K562 (cell line): ENCODE measurements at regions not wholly inside any gene's neighbourhood (a gene's known extent, or its start where the extent isn't known, plus 50 kb on each side); places are given as distances from the start of the nearest gene placed in this dataset.

ENCODE experiments used
- ATAC-seq: fragments of 200-7000 bp; cut with Tn5 transposase; 3 replicates; pipeline ENCODE4 v1.9.1; 2020; ENCODE audit warnings: moderate library complexity
- BruUV-seq: library from RNA; stranded (reverse); fragments of 400-500 nt; replicated peaks from 2 replicates; lab custom pipeline; 2021; lab: Mats Ljungman, UMichigan
- CTCF ChIA-PET: fragments of 300-600 bp; formaldehyde crosslinking; extraction: SDS; loops from one replicate; lab custom pipeline; 2021; ENCODE audit warnings: low intra/inter-chr PET ratio; lab: Yijun Ruan, JAX
- POLR2A ChIA-PET: fragments of 300-600, 350-650 bp; sonication (Branson Sonifier 250); formaldehyde crosslinking; extraction: SDS; loops from one replicate; lab custom pipeline; 2021; ENCODE audit warnings: antibody characterized with exemption, inconsistent platforms; lab: Yijun Ruan, JAX
- DNase-seq, 4 experiments: peaks; one replicate each; pipeline versions ENCODE4 v3.0.0 to v3.0.0-alpha.2; 2011 to 2018; ENCODE audit warnings: low spot score in 3 of 4, mixed read lengths in 3 of 4; ENCODE audit errors: extremely low read depth in 1 of 4
- FAIRE-seq: peaks from 2 replicates; lab custom pipeline; 2011; peaks lifted over from hg19 to GRCh38; lab: Jason Lieb, UNC
- H2AFZ ChIP-seq: 2 replicates; pipeline ENCODE4 v1.6.0; 2011; ENCODE audit warnings: low read depth, low read length, control low read depth, inconsistent platforms
- H3K27ac ChIP-seq: fragments of 200-600 bp; 3 replicates; pipeline ENCODE4 v1.8.0; 2011; ENCODE audit warnings: low read depth, mild to moderate bottlenecking, control low read depth, inconsistent platforms, low read length, moderate library complexity, mixed read lengths; ENCODE audit errors: extremely low read depth
- H3K27me3 ChIP-seq, 2 experiments: fragments of 300-600 bp in 1 of 2; 2 replicates in 1 of 2; 3 replicates in 1 of 2; pipeline versions ENCODE4 v1.6.0 to v1.8.0; 2011; ENCODE audit warnings: inconsistent platforms in 2 of 2, low read length in 2 of 2, mild to moderate bottlenecking in 1 of 2, mixed read lengths in 1 of 2, moderate library complexity in 1 of 2; ENCODE audit not compliant: control insufficient read depth in 2 of 2, insufficient read depth in 2 of 2
- H3K36me3 ChIP-seq: fragments of 300-600 bp; 3 replicates; pipeline ENCODE4 v1.8.0; 2011; ENCODE audit warnings: mild to moderate bottlenecking, low read length, inconsistent platforms; ENCODE audit not compliant: control insufficient read depth, insufficient read depth
- H3K4me1 ChIP-seq, 2 experiments: fragments of 200-600 bp in 1 of 2; replicated peaks in 1 of 2; 2 replicates in 1 of 2; 3 replicates in 1 of 2; pipeline versions ENCODE4 v1.5.1 to v1.8.0; 2011; ENCODE audit warnings: inconsistent platforms in 2 of 2, low read length in 2 of 2, mild to moderate bottlenecking in 1 of 2, mixed read lengths in 1 of 2, moderate library complexity in 1 of 2; ENCODE audit not compliant: control insufficient read depth in 2 of 2, insufficient read depth in 2 of 2
- H3K4me2 ChIP-seq: 2 replicates; pipeline ENCODE4 v1.6.1; 2011; ENCODE audit warnings: low read length, control low read depth, inconsistent platforms, mixed read lengths; ENCODE audit not compliant: insufficient read depth
- H3K4me3 ChIP-seq: fragments of 200-600 bp; sonication (generic), shearing (Covaris generic); 2 replicates; pipeline ENCODE4 v1.5.1; 2016; ENCODE audit warnings: control low read depth, inconsistent platforms
- H3K79me2 ChIP-seq: fragments of 200-600 bp; 3 replicates; pipeline ENCODE4 v1.8.0; 2011; ENCODE audit warnings: low read length, inconsistent platforms; ENCODE audit not compliant: control insufficient read depth, insufficient read depth
- H3K9ac ChIP-seq, 2 experiments: 2 replicates each; pipeline versions ENCODE4 v1.6.0 to v1.6.1; 2011; ENCODE audit warnings: low read depth in 2 of 2, low read length in 2 of 2, control low read depth in 1 of 2, inconsistent platforms in 1 of 2, mild to moderate bottlenecking in 1 of 2, mixed read lengths in 1 of 2; ENCODE audit not compliant: insufficient read depth in 1 of 2
- H3K9me1 ChIP-seq: one replicate; pipeline ENCODE4 v1.6.0; 2011; ENCODE audit warnings: inconsistent platforms, mild to moderate bottlenecking, low read length, moderate library complexity; ENCODE audit not compliant: control insufficient read depth, insufficient read depth
- H3K9me3 ChIP-seq: replicated peaks from 2 replicates; pipeline ENCODE4 v1.5.1; 2011; ENCODE audit warnings: low read depth, low read length, inconsistent platforms; ENCODE audit not compliant: control insufficient read depth, insufficient read depth
- H4K20me1 ChIP-seq: replicated peaks from 2 replicates; pipeline ENCODE4 v1.6.1; 2011; ENCODE audit warnings: low read length, inconsistent platforms, mixed read lengths; ENCODE audit not compliant: control insufficient read depth, insufficient read depth
- CBX8 ChIP-seq: fragments of 200-600 bp; sonication (generic); IDR thresholded peaks from 2 replicates; pipeline ENCODE4 v1.6.1; 2012; ENCODE audit warnings: borderline replicate concordance, mixed run types, low read depth, mild to moderate bottlenecking, moderate library complexity, mixed read lengths, low read length, control low read depth, inconsistent platforms; ENCODE audit not compliant: poor library complexity, severe bottlenecking; ENCODE audit errors: extremely low read depth
- POLR2A ChIP-seq: fragments of 450-650 bp; conservative IDR thresholded peaks from 2 replicates; pipeline ENCODE4 v1.6.1; 2016
- STAT5B ChIP-seq: fragments of 250-450 bp; sonication (Bioruptor Pico); IDR thresholded peaks from 2 replicates; pipeline ENCODE4 v1.8.0; 2021; ENCODE audit warnings: mild to moderate bottlenecking, inconsistent platforms
- TAF7 ChIP-seq: fragments of 450-650 bp; IDR thresholded peaks from 2 replicates; pipeline ENCODE4 v1.6.1; 2016; ENCODE audit warnings: missing genetic modification characterization, missing compliant biosample characterization
- U2AF2 ChIP-seq: fragments of 200-400 bp; formaldehyde crosslinking; optimal IDR thresholded peaks from 2 replicates; pipeline ENCODE3; 2017; ENCODE audit warnings: low read depth, mild to moderate bottlenecking, low read length
- ZNF133 ChIP-seq: fragments of 250-450 bp; sonication (Bioruptor Pico); IDR thresholded peaks from 2 replicates; pipeline ENCODE4 v1.4.0; 2020; ENCODE audit warnings: mild to moderate bottlenecking
- ZNF174 ChIP-seq: fragments of 250-450 bp; sonication (Bioruptor Pico); IDR thresholded peaks from 2 replicates; pipeline ENCODE4 v1.4.0; 2020; ENCODE audit warnings: mild to moderate bottlenecking
- in situ Hi-C: fragments of 300-500 bp; cut with MboI; formaldehyde crosslinking; loops from 4 replicates; pipeline ENCODE4 v1.15.0; 2018; ENCODE audit warnings: inconsistent platforms, mixed read lengths
- intact Hi-C: fragments of 100-400 bp; cut with micrococcal nuclease; formaldehyde crosslinking; loops from 2 replicates; pipeline ENCODE4 v1.14.2; 2022
- TF ChIP-seq, protein P1 (sequence below): fragments of 250-450 bp; sonication (Bioruptor Pico); IDR thresholded peaks from 2 replicates; pipeline ENCODE4 v1.5.0; 2021
- TF ChIP-seq, protein P2 (sequence below): fragments of 250-450 bp; sonication (Bioruptor Pico); IDR thresholded peaks from 2 replicates; pipeline ENCODE4 v1.4.0; 2020; ENCODE audit warnings: mild to moderate bottlenecking, moderate library complexity
- TF ChIP-seq, protein P3 (sequence below): fragments of 450-650 bp; IDR thresholded peaks from 2 replicates; pipeline ENCODE4 v1.6.1; 2016; ENCODE audit warnings: missing biosample characterization, missing genetic modification characterization
- TF ChIP-seq, protein P4 (sequence below): sonication (generic); formaldehyde crosslinking; IDR thresholded peaks from 2 replicates; pipeline ENCODE4 v1.8.1; 2023; ENCODE audit warnings: mild to moderate bottlenecking, missing genetic modification reagents

DNA sequence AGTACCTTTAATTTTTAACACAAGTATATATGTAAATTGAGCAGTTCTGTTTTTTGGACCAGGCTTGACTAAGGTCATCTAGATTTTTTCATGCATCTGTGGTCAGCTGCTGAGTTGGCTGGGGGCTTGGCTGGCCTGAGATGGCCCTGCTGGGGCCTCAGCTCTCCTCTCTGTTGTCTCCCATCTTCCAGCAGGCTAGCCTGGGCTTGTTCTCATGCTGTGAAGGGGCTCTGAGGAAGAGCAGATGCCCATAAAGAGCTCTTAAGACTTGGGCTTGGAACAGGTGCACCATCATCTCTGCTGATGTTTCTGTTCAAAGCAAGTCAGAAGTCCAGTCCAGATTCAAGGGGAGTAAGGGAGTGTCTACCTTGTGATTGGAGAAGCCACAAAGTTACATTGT, 51.2 kb upstream of the TNR start:
- CTCF ChIA-PET: no interaction called here
- H3K79me2 ChIP-seq: no peaks in the 10 kb centered on the region
- intact Hi-C loops (no loop called here), in situ Hi-C loops (no loop called here)
- DNase-seq: no peak
- H3K4me3 ChIP-seq: no peak overlapping the region
- no peak overlapping the region for H3K27ac ChIP-seq
- TF ChIP-seq STAT5B (CRISPR knock-in tag) (no peak), U2AF2 (no peak), ZNF133 (CRISPR knock-in tag) (no peak), TAF7 (tag) (no peak)
- TF ChIP-seq, protein P1, sequence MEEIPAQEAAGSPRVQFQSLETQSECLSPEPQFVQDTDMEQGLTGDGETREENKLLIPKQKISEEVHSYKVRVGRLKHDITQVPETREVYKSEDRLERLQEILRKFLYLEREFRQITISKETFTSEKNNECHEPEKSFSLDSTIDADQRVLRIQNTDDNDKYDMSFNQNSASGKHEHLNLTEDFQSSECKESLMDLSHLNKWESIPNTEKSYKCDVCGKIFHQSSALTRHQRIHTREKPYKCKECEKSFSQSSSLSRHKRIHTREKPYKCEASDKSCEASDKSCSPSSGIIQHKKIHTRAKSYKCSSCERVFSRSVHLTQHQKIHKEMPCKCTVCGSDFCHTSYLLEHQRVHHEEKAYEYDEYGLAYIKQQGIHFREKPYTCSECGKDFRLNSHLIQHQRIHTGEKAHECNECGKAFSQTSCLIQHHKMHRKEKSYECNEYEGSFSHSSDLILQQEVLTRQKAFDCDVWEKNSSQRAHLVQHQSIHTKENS (CRISPR knock-in tag): no peak
- H3K27me3 ChIP-seq: no peaks in the 10 kb centered on the region
- H3K36me3 ChIP-seq: no peaks in the 10 kb centered on the region
- H3K4me1 ChIP-seq: no peaks in the 10 kb centered on the region
- POLR2A ChIA-PET: no interaction called here
- H4K20me1 ChIP-seq: no peaks in the 10 kb centered on the region
- no peak overlapping the region for H3K4me2 ChIP-seq
- H3K9me1 ChIP-seq: no peaks in the 10 kb centered on the region
- H3K9me3 ChIP-seq: no peaks in the 10 kb centered on the region
- ATAC-seq: no peak
- FAIRE-seq: no peak
- H3K9ac ChIP-seq: no peak overlapping the region
- BruUV-seq: no TSS peak
- H2AFZ ChIP-seq: no peak overlapping the region

DNA sequence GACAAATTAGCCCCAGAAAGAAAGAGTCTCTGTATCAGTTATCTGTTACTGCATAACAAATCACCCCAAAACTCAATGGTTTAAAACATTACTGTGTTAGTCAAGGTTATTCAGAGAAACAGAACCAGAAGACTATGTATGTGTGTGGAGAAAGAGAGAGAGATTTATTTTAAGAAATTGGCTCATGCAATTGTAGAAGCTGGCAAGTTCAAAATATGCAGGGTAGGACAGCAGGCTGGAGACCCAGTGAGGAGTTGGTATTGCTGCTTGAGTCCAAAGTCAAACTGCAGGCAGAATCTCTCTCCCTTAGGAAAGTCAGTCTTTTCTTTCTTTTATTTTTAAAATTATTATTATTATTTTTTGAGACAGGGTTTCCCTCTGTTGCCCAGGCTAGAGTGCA, 50.2 kb upstream of the TNR start:
- Histone ChIP-seq H2AFZ (no peak overlapping the region), H3K27me3 (no peaks in the 10 kb centered on the region), H3K4me3 (no peak overlapping the region), H3K79me2 (no peaks in the 10 kb centered on the region), H3K27ac (no peak overlapping the region), H3K4me2 (no peak overlapping the region), H3K36me3 (no peaks in the 10 kb centered on the region), H3K9ac (no peak overlapping the region), H4K20me1 (no peaks in the 10 kb centered on the region), H3K4me1 (no peaks in the 10 kb centered on the region), H3K9me1 (no peaks in the 10 kb centered on the region), H3K9me3 (no peaks in the 10 kb centered on the region)
- FAIRE-seq (no peak), DNase-seq (no peak), ATAC-seq (no peak)
- ChIA-PET POLR2A (no interaction called here), CTCF (no interaction called here)
- intact Hi-C loops (no loop called here), in situ Hi-C loops (no loop called here)
- TF ChIP-seq, protein P2, sequence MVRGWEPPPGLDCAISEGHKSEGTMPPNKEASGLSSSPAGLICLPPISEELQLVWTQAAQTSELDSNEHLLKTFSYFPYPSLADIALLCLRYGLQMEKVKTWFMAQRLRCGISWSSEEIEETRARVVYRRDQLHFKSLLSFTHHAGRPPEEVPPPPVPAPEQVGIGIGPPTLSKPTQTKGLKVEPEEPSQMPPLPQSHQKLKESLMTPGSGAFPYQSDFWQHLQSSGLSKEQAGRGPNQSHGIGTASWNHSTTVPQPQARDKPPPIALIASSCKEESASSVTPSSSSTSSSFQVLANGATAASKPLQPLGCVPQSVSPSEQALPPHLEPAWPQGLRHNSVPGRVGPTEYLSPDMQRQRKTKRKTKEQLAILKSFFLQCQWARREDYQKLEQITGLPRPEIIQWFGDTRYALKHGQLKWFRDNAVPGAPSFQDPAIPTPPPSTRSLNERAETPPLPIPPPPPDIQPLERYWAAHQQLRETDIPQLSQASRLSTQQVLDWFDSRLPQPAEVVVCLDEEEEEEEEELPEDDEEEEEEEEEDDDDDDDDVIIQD (CRISPR knock-in tag): no peak
- TF ChIP-seq ZNF174 (CRISPR knock-in tag) (no peak), CBX8 (no peak), POLR2A (no peak)
- TF ChIP-seq, protein P3, sequence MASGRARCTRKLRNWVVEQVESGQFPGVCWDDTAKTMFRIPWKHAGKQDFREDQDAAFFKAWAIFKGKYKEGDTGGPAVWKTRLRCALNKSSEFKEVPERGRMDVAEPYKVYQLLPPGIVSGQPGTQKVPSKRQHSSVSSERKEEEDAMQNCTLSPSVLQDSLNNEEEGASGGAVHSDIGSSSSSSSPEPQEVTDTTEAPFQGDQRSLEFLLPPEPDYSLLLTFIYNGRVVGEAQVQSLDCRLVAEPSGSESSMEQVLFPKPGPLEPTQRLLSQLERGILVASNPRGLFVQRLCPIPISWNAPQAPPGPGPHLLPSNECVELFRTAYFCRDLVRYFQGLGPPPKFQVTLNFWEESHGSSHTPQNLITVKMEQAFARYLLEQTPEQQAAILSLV (tag): no peak
- TF ChIP-seq, protein P4, sequence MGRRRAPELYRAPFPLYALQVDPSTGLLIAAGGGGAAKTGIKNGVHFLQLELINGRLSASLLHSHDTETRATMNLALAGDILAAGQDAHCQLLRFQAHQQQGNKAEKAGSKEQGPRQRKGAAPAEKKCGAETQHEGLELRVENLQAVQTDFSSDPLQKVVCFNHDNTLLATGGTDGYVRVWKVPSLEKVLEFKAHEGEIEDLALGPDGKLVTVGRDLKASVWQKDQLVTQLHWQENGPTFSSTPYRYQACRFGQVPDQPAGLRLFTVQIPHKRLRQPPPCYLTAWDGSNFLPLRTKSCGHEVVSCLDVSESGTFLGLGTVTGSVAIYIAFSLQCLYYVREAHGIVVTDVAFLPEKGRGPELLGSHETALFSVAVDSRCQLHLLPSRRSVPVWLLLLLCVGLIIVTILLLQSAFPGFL (CRISPR knock-in tag): no peak
- no TSS peak for BruUV-seq
